GM18909 (cell line): ENCODE measurements at regions not wholly inside any gene's neighbourhood (a gene's known extent, or its start where the extent isn't known, plus 50 kb on each side); places are given as distances from the start of the nearest gene placed in this dataset.
"Not testable (repeated sequence)": the region's sequence is repeated elsewhere in the genome, so short reads cannot be mapped to it uniquely, and the experiment has no call there.

ENCODE experiments used
- ATAC-seq: cut with Tn5 transposase; IDR thresholded peaks from one replicate; pipeline ENCODE4 v1.9.1; 2021; ENCODE audit warnings: mild to moderate bottlenecking; ENCODE audit not compliant: unreplicated experiment, poor library complexity

- ATAC-seq = no peak
Observed at GRCh38 chr12:91250273-91250665, 67.7 kb upstream of the DCN start.

DNA sequence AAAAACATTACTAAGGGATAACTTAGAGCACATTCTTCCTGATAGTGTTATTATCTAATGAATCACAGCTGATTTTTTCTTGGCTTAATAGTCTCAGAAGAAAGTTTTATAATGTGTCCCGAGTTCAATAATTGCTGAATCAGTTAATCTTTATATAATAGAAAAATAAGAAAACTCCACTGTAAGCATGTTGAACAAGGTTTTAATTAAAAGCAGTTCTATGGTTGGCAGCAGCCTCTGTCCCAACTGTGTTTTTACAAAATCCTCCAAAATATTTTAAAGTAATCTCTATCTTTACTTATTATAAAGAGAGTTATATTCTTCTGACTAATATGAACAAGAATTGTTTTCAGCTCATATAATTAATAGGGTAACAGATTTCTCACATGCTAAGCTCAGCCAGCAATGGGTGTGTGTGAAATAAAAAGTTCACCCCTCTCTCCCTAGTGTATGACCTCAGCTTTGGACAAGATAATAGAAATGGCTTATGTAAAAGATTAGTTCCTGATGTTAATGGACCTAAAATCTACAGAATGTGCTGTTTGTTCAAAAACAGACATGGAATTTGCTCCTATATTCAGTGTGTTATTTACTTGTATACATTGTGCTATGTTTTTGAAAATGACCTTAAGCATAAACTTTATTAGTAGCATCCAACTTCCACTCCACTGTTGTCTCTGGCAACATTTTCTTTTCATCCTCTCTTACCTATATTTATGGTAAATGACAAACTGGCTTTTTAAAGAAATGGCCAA is 67.1 kb upstream of the DCN start:
- ATAC-seq = no peak

DNA sequence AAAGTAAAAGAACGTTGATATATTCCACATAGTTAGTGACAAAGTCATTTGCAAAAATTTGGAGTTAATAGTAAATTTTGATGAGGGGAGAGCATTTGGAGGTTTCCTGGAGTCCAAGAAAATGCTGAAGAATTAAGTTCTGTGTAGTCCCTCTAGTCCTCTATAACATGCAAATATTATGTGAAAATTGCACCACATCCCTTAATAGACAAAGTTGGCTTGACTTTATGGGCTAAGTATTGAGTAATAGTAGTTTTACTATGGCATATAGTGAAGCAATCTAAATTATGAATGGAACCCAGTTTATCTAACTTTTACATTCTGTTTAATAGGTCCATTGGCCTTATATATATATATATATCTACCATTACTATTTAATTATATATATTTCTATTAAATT is 66.4 kb upstream of the DCN start:
- ATAC-seq = no peak

DNA sequence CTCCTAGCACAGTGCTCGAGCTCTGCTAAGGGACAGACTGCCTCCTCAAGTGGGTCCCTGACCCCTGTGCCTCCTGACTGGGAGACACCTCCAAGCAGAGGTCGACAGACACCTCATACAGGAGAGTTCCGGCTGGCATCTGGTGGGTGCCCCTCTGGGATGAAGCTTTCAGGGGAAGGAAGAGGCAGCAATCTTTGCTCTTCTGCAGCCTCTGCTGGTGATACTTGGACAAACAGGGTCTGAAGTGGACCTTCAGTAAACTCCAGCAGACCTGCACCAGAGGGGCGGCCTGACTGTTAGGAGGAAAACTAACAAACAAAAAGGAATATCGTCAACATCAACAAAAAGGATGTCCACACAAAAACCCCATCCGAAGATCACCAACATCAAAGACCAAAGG is 60.6 kb upstream of the DCN start:
- ATAC-seq = not testable (repeated sequence)

GRCh38 chr12:91241756-91242155 is 59.1 kb upstream of the DCN start:
- no peak for ATAC-seq

- ATAC-seq = no peak
Observed at GRCh38 chr12:91240386-91241095, 57.9 kb upstream of the DCN start.

- ATAC-seq = no peak
Observed at GRCh38 chr12:91239481-91239880, 56.9 kb upstream of the DCN start.
